ENCODE measurements at regions not wholly inside any gene's neighbourhood (a gene's known extent, or its start where the extent isn't known, plus 50 kb on each side); places are given as distances from the start of the nearest gene placed in this dataset.

DNA sequence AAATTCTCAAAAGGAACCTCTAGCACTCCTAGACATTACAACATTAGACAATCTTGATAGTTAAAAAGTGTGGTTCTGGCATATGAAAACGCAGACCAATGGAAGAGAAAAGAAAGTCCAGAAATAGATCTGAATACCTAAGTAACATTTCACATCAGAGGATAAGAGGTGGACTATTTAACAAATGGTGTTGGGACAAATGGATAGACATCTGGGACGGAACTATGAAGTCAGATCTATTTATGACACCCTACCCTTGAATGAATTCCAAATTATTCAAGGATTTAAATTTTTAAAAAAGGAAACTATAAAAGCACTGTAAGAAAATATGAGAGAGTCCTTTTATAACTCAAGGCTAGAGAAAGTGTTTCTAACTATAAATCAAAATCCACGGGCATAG lies 111.3 kb downstream of the SCN11A start:
- H3K27ac Mint-ChIP-seq = no peak overlapping the region
- peaks cover 0 to 14% (median 3%) of the 10 kb centered on the region in 7 donors for H3K9me3 Mint-ChIP-seq
- no peaks in the 10 kb centered on the region for H3K79me2 ChIP-seq (ENCODE audit: insufficient read depth, low read length)
- H2AFZ ChIP-seq (ENCODE audit: insufficient read depth, low read depth, low read length, poor library complexity, severe bottlenecking) = no peak overlapping the region
- H3K36me3 ChIP-seq (replicated peaks in 1 of 2; ENCODE audit: control insufficient read depth in 1 of 2, insufficient read depth in 2 of 2, low read length in 2 of 2) = no peaks in the 10 kb centered on the region
- H3K4me3 ChIP-seq (replicated peaks in 1 of 3; ENCODE audit: low read depth in 2 of 3, low read length in 3 of 3) = no peak overlapping the region
- peaks cover 0 to 9% (median 1%) of the 10 kb centered on the region in 3 donors for H3K27me3 Mint-ChIP-seq (ENCODE audit: low read depth in 3 of 3)
- H3K27me3 ChIP-seq (ENCODE audit: control insufficient read depth in 2 of 2, insufficient read depth in 2 of 2, low read length in 2 of 2) = no peaks in the 10 kb centered on the region
- H3K4me2 ChIP-seq (replicated peaks; ENCODE audit: extremely low read depth, low read length, poor library complexity, severe bottlenecking) = no peak overlapping the region
- no peaks in the 10 kb centered on the region for H3K36me3 Mint-ChIP-seq
- no peak overlapping the region for H3K4me3 Mint-ChIP-seq
- H3K27ac ChIP-seq (ENCODE audit: low read depth in 1 of 2, low read length in 2 of 2) = no peak overlapping the region
- H3K9me3 ChIP-seq (replicated peaks in 1 of 2; ENCODE audit: control insufficient read depth in 1 of 2, insufficient read depth in 1 of 2, low read length in 2 of 2) = no peaks in the 10 kb centered on the region
- H3K4me1 ChIP-seq (ENCODE audit: control insufficient read depth in 1 of 2, insufficient read depth in 2 of 2, low read length in 2 of 2) = no peaks in the 10 kb centered on the region
- WGBS (ENCODE audit: insufficient coverage) = no CpG with 5 or more reads among the region's 3 CpGs
- H4K20me1 ChIP-seq (ENCODE audit: insufficient read depth, low read length) = no peaks in the 10 kb centered on the region
- H3K9ac ChIP-seq (ENCODE audit: insufficient read depth, low read length, poor library complexity, severe bottlenecking) = no peak overlapping the region
- no peaks in the 10 kb centered on the region for H3K4me1 Mint-ChIP-seq
- intact Hi-C loops (cut with micrococcal nuclease) = no loop called here
- DNase-seq = no peak
- TF ChIP-seq, protein P1, sequence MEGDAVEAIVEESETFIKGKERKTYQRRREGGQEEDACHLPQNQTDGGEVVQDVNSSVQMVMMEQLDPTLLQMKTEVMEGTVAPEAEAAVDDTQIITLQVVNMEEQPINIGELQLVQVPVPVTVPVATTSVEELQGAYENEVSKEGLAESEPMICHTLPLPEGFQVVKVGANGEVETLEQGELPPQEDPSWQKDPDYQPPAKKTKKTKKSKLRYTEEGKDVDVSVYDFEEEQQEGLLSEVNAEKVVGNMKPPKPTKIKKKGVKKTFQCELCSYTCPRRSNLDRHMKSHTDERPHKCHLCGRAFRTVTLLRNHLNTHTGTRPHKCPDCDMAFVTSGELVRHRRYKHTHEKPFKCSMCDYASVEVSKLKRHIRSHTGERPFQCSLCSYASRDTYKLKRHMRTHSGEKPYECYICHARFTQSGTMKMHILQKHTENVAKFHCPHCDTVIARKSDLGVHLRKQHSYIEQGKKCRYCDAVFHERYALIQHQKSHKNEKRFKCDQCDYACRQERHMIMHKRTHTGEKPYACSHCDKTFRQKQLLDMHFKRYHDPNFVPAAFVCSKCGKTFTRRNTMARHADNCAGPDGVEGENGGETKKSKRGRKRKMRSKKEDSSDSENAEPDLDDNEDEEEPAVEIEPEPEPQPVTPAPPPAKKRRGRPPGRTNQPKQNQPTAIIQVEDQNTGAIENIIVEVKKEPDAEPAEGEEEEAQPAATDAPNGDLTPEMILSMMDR (IDR thresholded peaks at IDR 0.05) = no peak

- H3K9me3 ChIP-seq (replicated peaks in 1 of 2; ENCODE audit: control insufficient read depth in 1 of 2, insufficient read depth in 1 of 2, low read length in 2 of 2) = no peaks in the 10 kb centered on the region
- no peaks in the 10 kb centered on the region for H3K79me2 ChIP-seq (ENCODE audit: insufficient read depth, low read length)
- 100% methylated on average over 1 of the region's 6 CpGs for WGBS (ENCODE audit: insufficient coverage)
- H3K4me2 ChIP-seq (replicated peaks; ENCODE audit: extremely low read depth, low read length, poor library complexity, severe bottlenecking) = no peak overlapping the region
- no peaks in the 10 kb centered on the region for H4K20me1 ChIP-seq (ENCODE audit: insufficient read depth, low read length)
- no peak overlapping the region for H3K27ac ChIP-seq (ENCODE audit: low read depth in 1 of 2, low read length in 2 of 2)
- TF ChIP-seq, protein P1 (IDR thresholded peaks at IDR 0.05) = no peak
- no peaks in the 10 kb centered on the region for H3K36me3 ChIP-seq (replicated peaks in 1 of 2; ENCODE audit: control insufficient read depth in 1 of 2, insufficient read depth in 2 of 2, low read length in 2 of 2)
- no peak overlapping the region for H3K27ac Mint-ChIP-seq
- H3K36me3 Mint-ChIP-seq = no peaks in the 10 kb centered on the region
- H3K9me3 Mint-ChIP-seq = peaks cover 0 to 5% (median 0%) of the 10 kb centered on the region in 7 donors
- H3K4me1 Mint-ChIP-seq = no peaks in the 10 kb centered on the region
- H3K4me3 ChIP-seq (replicated peaks in 1 of 3; ENCODE audit: low read depth in 2 of 3, low read length in 3 of 3) = no peak overlapping the region
- intact Hi-C loops (cut with micrococcal nuclease) = no loop called here
- H3K4me1 ChIP-seq (ENCODE audit: control insufficient read depth in 1 of 2, insufficient read depth in 2 of 2, low read length in 2 of 2) = no peaks in the 10 kb centered on the region
- H3K9ac ChIP-seq (ENCODE audit: insufficient read depth, low read length, poor library complexity, severe bottlenecking) = no peak overlapping the region
- DNase-seq = no peak
- peaks cover 0 to 4% (median 2%) of the 10 kb centered on the region in 3 donors for H3K27me3 Mint-ChIP-seq (ENCODE audit: low read depth in 3 of 3)
- H3K4me3 Mint-ChIP-seq = no peak overlapping the region
- no peak overlapping the region for H2AFZ ChIP-seq (ENCODE audit: insufficient read depth, low read depth, low read length, poor library complexity, severe bottlenecking)
- no peaks in the 10 kb centered on the region for H3K27me3 ChIP-seq (ENCODE audit: control insufficient read depth in 2 of 2, insufficient read depth in 2 of 2, low read length in 2 of 2)
Measured at GRCh38 chr3:38925351-38925750, 109.3 kb upstream of the SCN10A start.

All from CD14-positive monocyte (primary cell).